ENCODE measurements at regions not wholly inside any gene's neighbourhood (a gene's known extent, or its start where the extent isn't known, plus 50 kb on each side); places are given as distances from the start of the nearest gene placed in this dataset.

DNA sequence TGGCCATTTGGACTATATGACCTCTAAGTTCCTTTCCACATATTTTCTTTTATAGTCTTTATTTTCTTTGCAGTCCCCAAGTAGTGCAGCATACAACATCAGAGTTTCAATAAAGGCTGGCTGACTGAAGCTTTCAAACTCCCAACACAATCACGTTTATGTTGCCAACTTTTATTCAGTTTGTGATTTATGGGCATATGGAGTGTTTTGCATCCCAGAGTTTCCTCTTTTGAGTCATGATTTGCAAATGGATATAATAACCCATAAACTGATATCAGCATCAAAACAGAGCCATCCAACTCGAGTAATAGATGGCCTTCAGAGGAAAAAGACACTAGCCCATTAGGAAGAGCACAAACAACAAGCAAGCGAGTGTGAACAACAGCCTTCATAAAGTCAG, 414.0 kb downstream of the ELAVL2 start:
- FAIRE-seq, result no peak
- Histone ChIP-seq H3K36me3 (ENCODE audit: control insufficient read depth, insufficient read depth, low read length) (no peaks in the 10 kb centered on the region), H3K4me3 (ENCODE audit: low read depth, low read length) (no peak overlapping the region), H3K27me3 (ENCODE audit: control insufficient read depth, insufficient read depth, low read length) (no peaks in the 10 kb centered on the region)
- TF ChIP-seq, protein P1, sequence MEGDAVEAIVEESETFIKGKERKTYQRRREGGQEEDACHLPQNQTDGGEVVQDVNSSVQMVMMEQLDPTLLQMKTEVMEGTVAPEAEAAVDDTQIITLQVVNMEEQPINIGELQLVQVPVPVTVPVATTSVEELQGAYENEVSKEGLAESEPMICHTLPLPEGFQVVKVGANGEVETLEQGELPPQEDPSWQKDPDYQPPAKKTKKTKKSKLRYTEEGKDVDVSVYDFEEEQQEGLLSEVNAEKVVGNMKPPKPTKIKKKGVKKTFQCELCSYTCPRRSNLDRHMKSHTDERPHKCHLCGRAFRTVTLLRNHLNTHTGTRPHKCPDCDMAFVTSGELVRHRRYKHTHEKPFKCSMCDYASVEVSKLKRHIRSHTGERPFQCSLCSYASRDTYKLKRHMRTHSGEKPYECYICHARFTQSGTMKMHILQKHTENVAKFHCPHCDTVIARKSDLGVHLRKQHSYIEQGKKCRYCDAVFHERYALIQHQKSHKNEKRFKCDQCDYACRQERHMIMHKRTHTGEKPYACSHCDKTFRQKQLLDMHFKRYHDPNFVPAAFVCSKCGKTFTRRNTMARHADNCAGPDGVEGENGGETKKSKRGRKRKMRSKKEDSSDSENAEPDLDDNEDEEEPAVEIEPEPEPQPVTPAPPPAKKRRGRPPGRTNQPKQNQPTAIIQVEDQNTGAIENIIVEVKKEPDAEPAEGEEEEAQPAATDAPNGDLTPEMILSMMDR (IDR thresholded peaks at IDR 0.05; ENCODE audit: insufficient read depth, low read length, severe bottlenecking), result no peak
- DNase-seq (ENCODE audit: low read depth), result no peak

- H3K27me3 ChIP-seq (ENCODE audit: control insufficient read depth, insufficient read depth, low read length), result no peaks in the 10 kb centered on the region
- no peak for FAIRE-seq
Observed at GRCh38 chr9:23412458-23412857, 413.6 kb downstream of the ELAVL2 start.

DNA sequence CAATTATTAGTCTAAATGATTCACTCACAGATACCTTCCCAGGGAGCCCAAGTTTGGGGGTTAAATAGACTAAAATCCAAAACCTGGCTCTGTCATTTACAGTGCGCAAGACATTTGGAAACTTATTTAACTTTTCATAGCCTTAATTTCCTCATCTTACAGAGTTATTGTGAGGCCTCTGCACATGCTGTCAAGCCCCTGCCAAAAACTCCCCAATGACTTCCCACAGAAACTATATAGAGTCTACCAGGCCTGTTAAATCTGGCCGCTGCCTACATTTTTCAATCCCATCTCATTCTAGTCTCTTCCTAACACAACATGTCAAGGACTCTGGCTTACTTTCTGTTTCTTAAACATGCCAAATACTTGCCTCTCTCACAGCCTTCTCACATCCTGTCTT, 412.5 kb downstream of the ELAVL2 start:
- TF ChIP-seq, protein P1 (IDR thresholded peaks at IDR 0.05; ENCODE audit: insufficient read depth, low read length, severe bottlenecking), result no peak
- Histone ChIP-seq H3K4me3 (ENCODE audit: low read depth, low read length) (no peak overlapping the region), H3K27me3 (ENCODE audit: control insufficient read depth, insufficient read depth, low read length) (no peaks in the 10 kb centered on the region), H3K36me3 (ENCODE audit: control insufficient read depth, insufficient read depth, low read length) (no peaks in the 10 kb centered on the region)
- DNase-seq (ENCODE audit: low read depth), result no peak
- FAIRE-seq, result no peak

More at GRCh38 chr9:23412458-23412857, 413.6 kb downstream of the ELAVL2 start:
- Histone ChIP-seq H3K36me3 (ENCODE audit: control insufficient read depth, insufficient read depth, low read length) (no peaks in the 10 kb centered on the region), H3K4me3 (ENCODE audit: low read depth, low read length) (no peak overlapping the region)
- no peak for DNase-seq (ENCODE audit: low read depth)
- TF ChIP-seq, protein P1 (IDR thresholded peaks at IDR 0.05; ENCODE audit: insufficient read depth, low read length, severe bottlenecking), result no peak

- no peak for DNase-seq (ENCODE audit: low read depth)
- H3K27me3 ChIP-seq (ENCODE audit: control insufficient read depth, insufficient read depth, low read length), result no peaks in the 10 kb centered on the region
- TF ChIP-seq, protein P1 (IDR thresholded peaks at IDR 0.05; ENCODE audit: insufficient read depth, low read length, severe bottlenecking), result no peak
- FAIRE-seq, result no peak
- H3K4me3 ChIP-seq (ENCODE audit: low read depth, low read length), result no peak overlapping the region
- H3K36me3 ChIP-seq (ENCODE audit: control insufficient read depth, insufficient read depth, low read length), result no peaks in the 10 kb centered on the region
Observed at GRCh38 chr9:23423999-23424398, 402.0 kb downstream of the ELAVL2 start.

- TF ChIP-seq, protein P1 (IDR thresholded peaks at IDR 0.05; ENCODE audit: insufficient read depth, low read length, severe bottlenecking), result no peak
- Histone ChIP-seq H3K27me3 (ENCODE audit: control insufficient read depth, insufficient read depth, low read length) (no peaks in the 10 kb centered on the region), H3K4me3 (ENCODE audit: low read depth, low read length) (no peak overlapping the region), H3K36me3 (ENCODE audit: control insufficient read depth, insufficient read depth, low read length) (no peaks in the 10 kb centered on the region)
- DNase-seq (ENCODE audit: low read depth) (no peak), FAIRE-seq (no peak)
Observed at GRCh38 chr9:23426144-23426543, 399.9 kb downstream of the ELAVL2 start.

GRCh38 chr9:23431459-23431858, 394.6 kb downstream of the ELAVL2 start:
- no peak for FAIRE-seq
- no peaks in the 10 kb centered on the region for H3K36me3 ChIP-seq (ENCODE audit: control insufficient read depth, insufficient read depth, low read length)
- no peak for DNase-seq (ENCODE audit: low read depth)
- TF ChIP-seq, protein P1 (IDR thresholded peaks at IDR 0.05; ENCODE audit: insufficient read depth, low read length, severe bottlenecking), result no peak
- H3K4me3 ChIP-seq (ENCODE audit: low read depth, low read length), result no peak overlapping the region
- no peaks in the 10 kb centered on the region for H3K27me3 ChIP-seq (ENCODE audit: control insufficient read depth, insufficient read depth, low read length)
